Right atrium auricular region (tissue), 2 donors: ENCODE measurements at regions not wholly inside any gene's neighbourhood (a gene's known extent, or its start where the extent isn't known, plus 50 kb on each side); places are given as distances from the start of the nearest gene placed in this dataset.
A peak's percentile ranks its signal among the peaks of the same experiment; 100 is the strongest.
"Not testable (repeated sequence)": the region's sequence is repeated elsewhere in the genome, so short reads cannot be mapped to it uniquely, and the experiment has no call there.

Source experiments
- DNase-seq: peaks from one replicate; pipeline ENCODE4 v3.0.0-alpha.2; 2019; ENCODE audit warnings: low spot score
- H3K27ac ChIP-seq, 2 donors: fragments of 200-600 bp; sonication (generic); 1 replicate in 1 of 2; 2 replicates in 1 of 2; pipeline ENCODE4 v1.5.1; 2016 to 2019
- H3K27me3 ChIP-seq, 2 donors: fragments of 200-600 bp; sonication (generic); one replicate each; pipeline versions ENCODE4 v1.5.1 to v1.6.0; 2017 to 2019
- H3K36me3 ChIP-seq: fragments of 200-600 bp; sonication (generic); one replicate; pipeline ENCODE4 v1.5.1; 2016
- H3K4me1 ChIP-seq, 2 donors: fragments of 200-600 bp; sonication (generic); one replicate each; pipeline versions ENCODE4 v1.5.1 to v1.6.0; 2017 to 2019
- H3K4me3 ChIP-seq, 2 donors: fragments of 200-600 bp; sonication (generic); 1 replicate in 1 of 2; 2 replicates in 1 of 2; pipeline ENCODE4 v1.5.1; 2017 to 2019; ENCODE audit warnings: mild to moderate bottlenecking in 1 of 2, moderate library complexity in 1 of 2
- H3K9me3 ChIP-seq, 2 donors: fragments of 200-600 bp; sonication (generic); one replicate each; pipeline ENCODE4 v1.5.1; 2019
- CTCF ChIP-seq, 2 donors: fragments of 200-600 bp; sonication (generic); IDR thresholded peaks; one replicate each; pipeline ENCODE4 v1.5.1; 2019; ENCODE audit warnings: antibody characterized with exemption in 2 of 2

- H3K27me3 ChIP-seq, result no peaks in the 10 kb centered on the region
- no peak overlapping the region for H3K4me3 ChIP-seq
- no peaks in the 10 kb centered on the region for H3K36me3 ChIP-seq
- DNase-seq, result no peak
- H3K9me3 ChIP-seq, result no peaks in the 10 kb centered on the region
- H3K4me1 ChIP-seq, result no peaks in the 10 kb centered on the region
- H3K27ac ChIP-seq, result peak overlapping the region in 1 of 2 donors; percentile 29
- no peak for TF ChIP-seq CTCF (IDR thresholded peaks at IDR 0.05)
These were observed 134.5 kb upstream of the KLF3 start for GRCh38 chr4:38529189-38530115.

DNA sequence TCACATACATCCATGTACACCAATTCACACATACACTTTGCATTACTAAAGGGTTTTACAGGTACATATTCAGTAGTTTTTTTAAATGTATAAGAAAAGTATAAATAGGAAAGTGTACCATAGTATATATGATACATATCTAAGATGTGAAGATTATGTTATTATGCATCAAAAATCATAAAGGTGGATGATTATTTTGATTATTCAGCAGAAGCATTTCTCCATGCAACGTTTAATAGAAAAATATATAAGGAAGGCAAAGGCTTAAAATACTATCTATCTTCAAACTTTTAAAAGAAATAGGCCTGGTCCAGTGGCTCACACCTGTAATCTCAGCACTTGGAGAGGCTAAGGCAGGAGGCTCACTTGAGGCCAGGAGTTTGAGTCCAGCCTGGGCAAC is 133.5 kb upstream of the KLF3 start:
- Histone ChIP-seq H3K27ac (no peak overlapping the region), H3K9me3 (no peaks in the 10 kb centered on the region), H3K36me3 (no peaks in the 10 kb centered on the region), H3K4me3 (no peak overlapping the region), H3K4me1 (no peaks in the 10 kb centered on the region), H3K27me3 (no peaks in the 10 kb centered on the region)
- no peak for DNase-seq
- TF ChIP-seq CTCF (IDR thresholded peaks at IDR 0.05), result no peak

- Histone ChIP-seq H3K27me3 (no peaks in the 10 kb centered on the region), H3K27ac (no peak overlapping the region), H3K4me3 (no peak overlapping the region), H3K9me3 (no peaks in the 10 kb centered on the region), H3K36me3 (no peaks in the 10 kb centered on the region), H3K4me1 (no peaks in the 10 kb centered on the region)
- TF ChIP-seq CTCF (IDR thresholded peaks at IDR 0.05), result no peak
- DNase-seq, result no peak
These were observed 132.8 kb upstream of the KLF3 start for GRCh38 chr4:38531141-38531727.

- Histone ChIP-seq H3K9me3 (no peaks in the 10 kb centered on the region), H3K4me3 (no peak overlapping the region), H3K36me3 (no peaks in the 10 kb centered on the region), H3K4me1 (no peaks in the 10 kb centered on the region), H3K27me3 (no peaks in the 10 kb centered on the region), H3K27ac (no peak overlapping the region)
- no peak for DNase-seq
- TF ChIP-seq CTCF (IDR thresholded peaks at IDR 0.05), result no peak
These were observed 131.0 kb upstream of the KLF3 start for GRCh38 chr4:38532908-38533499.

DNA sequence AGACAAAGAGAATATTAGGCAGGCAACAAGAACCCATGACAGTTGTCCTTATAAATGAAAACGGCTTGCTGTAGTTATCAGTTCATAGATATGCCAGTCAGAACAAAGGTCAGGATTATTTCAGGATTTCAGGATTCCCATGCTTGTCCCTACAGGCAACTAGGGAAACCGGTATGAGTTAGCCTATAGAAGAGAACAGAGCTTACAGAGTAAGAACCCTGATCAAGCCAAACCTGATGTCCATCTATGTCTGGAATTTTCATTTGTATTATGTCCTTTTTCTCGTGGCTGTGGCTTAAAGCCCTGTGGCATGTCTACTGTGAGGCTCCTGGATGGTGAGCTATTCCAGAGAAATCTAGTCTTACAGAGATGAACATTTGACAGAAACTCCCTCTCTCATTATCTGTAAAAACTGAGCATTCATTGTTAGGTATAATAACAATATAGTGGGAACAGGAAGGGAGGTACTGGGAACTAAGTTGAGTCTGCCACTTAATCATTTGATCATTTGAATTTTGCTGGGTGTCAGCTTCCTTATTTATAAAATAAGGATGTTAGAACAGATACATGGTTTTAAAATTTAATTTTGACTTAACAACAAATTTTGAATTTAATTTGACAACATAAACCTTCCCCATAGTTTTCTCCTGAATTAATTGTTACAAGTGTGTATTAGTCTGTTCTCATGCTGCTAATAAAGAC is 129.5 kb upstream of the KLF3 start:
- no peak for TF ChIP-seq CTCF (IDR thresholded peaks at IDR 0.05)
- Histone ChIP-seq H3K27me3 (no peaks in the 10 kb centered on the region), H3K4me3 (no peak overlapping the region), H3K36me3 (no peaks in the 10 kb centered on the region), H3K4me1 (no peaks in the 10 kb centered on the region), H3K9me3 (no peaks in the 10 kb centered on the region), H3K27ac (no peak overlapping the region)
- DNase-seq, result no peak

GRCh38 chr4:38535071-38535470 is 128.9 kb upstream of the KLF3 start:
- not testable (repeated sequence) for H3K4me1 ChIP-seq, H3K27ac ChIP-seq, H3K27me3 ChIP-seq, H3K4me3 ChIP-seq, H3K9me3 ChIP-seq, H3K36me3 ChIP-seq, DNase-seq
